AG20443 (cell line): ENCODE measurements at regions not wholly inside any gene's neighbourhood (a gene's known extent, or its start where the extent isn't known, plus 50 kb on each side); places are given as distances from the start of the nearest gene placed in this dataset.
"Not testable (repeated sequence)": the region's sequence is repeated elsewhere in the genome, so short reads cannot be mapped to it uniquely, and the experiment has no call there.

ENCODE experiments used
- DNase-seq: peaks from one replicate; pipeline ENCODE4 v3.0.0; 2012; ENCODE audit warnings: low spot score, mixed read lengths

GRCh38 chr5:120088412-120088811 is 375.7 kb upstream of the PRR16 start:
- DNase-seq, result no peak

DNA sequence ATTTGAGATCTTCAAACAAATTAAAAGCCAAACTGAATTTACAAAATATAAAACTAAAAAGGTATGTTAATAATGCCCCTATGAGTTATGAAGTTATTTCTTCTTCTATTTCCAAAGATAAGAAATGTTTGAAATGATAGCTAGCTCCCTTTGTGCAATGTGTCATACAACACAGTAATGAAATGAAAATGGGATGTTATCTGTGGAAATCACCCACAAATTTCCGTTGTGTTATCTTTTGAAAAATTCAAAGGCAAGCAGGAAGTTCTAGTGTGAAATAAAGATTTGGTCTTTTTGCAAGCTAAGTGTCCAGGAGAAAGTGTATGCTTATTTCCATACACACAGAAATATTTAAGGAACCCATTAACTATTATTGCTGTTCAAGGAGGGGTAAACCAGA is 375.3 kb upstream of the PRR16 start:
- DNase-seq, result no peak

DNA sequence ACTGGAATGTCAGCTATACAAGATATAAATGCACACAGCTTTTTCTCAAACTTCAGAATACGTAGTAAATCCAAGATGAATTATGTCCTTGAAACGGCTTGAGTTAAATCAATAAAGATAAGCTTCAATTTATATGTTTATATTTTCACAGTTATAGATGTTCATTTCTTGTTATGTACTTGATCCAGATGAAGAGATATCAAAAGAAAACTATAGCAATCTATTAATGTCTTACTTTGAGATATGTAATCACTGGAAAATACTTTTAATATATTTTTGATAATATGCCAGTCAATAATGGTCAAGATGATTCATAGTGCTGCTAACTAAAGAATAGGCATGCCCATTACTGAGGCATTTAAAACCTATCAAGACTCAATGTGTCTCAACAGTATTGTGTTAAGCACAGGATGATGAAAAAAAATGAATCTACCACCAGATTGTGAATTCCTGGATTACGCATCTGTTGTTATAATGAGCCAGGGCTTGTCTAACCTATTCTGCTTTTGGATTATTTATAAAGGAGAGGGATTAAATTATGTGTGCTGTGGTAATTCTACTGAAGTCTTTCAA is 372.6 kb upstream of the PRR16 start:
- no peak for DNase-seq

DNA sequence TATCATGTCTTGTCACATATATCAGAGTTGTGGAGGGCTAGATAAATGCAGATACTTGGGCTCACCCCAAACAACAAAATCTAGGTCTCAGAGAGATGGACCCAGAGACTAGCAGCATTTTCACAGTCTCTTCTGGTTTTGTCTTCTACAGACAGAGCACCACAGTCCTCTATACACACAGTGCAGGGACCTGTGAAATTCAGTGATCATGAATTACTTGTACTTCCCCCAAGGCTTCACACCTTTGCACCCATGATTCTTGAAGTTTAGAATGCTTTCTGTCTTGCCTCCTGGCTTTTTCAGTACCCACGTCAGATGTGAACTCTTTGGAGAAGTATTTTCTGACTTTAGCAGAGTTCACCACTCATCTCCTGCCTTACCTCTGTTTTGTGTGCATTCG is 371.5 kb upstream of the PRR16 start:
- DNase-seq, result no peak

- DNase-seq, result no peak
These were observed 370.9 kb upstream of the PRR16 start for GRCh38 chr5:120093178-120093577.

DNA sequence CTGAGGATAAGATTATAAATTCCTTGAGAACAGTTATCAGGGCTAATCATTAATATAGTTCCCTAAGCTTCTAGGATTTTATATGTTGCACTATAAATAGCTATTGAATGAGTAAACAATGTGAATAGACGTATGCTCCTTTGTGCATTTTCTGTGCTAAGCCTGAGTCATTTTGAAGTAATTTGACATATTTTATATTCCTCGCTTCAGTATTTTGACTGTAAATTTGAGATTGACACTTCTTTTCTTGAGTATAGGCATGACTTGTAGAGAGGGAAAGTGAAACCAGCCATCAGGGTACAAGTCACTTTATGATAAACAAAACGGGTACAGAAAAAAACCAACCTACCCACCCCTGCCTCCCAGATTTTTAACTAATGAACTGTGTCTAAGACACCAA is 367.7 kb upstream of the PRR16 start:
- no peak for DNase-seq

DNA sequence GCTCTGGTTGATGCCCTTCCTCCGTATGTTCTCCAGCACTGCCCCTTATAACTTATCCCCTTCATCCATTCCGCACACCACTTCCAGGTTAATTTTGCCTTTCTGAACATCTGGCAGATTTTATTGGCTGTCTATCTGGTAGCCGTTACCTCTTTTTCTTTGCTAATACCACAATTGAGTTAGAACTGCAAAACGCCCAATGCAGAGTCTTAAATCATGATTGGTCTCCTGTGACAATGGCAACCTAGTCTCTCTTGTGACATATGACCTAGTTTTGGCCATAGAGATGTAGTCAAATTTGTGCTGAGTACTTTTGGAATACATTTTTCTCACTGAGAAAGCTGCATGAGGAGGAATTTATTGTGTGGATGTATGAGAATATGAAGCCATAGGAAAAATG is 365.7 kb upstream of the PRR16 start:
- no peak for DNase-seq

GRCh38 chr5:120098902-120099535 is 365.1 kb upstream of the PRR16 start:
- no peak for DNase-seq

GRCh38 chr5:120101771-120102170 is 362.3 kb upstream of the PRR16 start:
- no peak for DNase-seq

DNA sequence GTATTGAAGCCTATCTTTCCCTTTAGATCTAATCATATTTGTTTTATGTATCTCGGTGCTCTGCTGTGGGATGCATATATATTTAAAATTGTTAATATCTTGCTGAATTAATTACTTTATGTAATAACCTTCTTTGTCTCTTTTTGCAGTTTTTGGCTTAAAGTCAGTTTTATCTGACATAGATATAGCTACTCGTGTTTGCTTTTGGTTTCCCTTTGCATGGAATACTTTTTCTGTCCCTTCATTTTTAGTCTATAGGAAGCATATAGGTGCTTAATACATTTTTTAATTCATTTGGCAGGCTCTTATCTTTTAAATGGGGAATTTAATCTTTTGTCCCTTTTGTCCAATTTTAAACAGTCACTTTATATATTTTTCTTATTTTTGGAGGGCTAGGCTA is 360.6 kb upstream of the PRR16 start:
- no peak for DNase-seq

DNA sequence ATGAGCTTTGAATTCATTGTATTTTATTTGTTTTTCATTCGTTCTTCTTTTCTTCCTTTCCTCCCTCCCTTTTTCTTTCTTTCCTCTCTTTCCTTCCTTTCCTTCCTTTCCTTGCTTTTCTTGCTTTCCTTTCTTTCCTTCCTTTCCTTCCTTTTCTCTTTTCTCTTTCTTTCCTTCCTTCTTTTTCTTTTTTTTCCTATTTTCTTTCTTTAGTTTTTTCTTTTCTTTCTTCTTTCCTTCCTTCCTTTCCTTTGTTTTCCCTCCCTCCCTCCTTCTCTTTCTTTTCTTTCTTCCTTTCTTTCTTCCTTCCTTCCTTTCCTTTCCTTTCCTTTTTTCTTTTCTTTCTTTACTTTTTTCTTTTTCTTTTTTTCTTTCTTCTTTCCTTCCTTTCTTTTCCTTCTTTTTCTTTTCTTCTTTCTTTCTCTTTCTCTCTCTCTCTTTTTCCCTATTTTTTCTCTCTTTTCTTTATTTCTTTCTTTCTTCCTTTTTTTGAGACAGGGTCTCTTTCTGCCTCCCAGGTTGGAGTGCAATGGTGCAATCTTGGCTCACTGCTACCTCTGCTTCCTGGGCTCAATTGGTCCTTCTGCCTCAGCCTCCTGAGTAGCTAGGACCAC is 357.1 kb upstream of the PRR16 start:
- DNase-seq, result no peak

GRCh38 chr5:120108586-120109248 is 355.4 kb upstream of the PRR16 start:
- peak; percentile 30 for DNase-seq

DNA sequence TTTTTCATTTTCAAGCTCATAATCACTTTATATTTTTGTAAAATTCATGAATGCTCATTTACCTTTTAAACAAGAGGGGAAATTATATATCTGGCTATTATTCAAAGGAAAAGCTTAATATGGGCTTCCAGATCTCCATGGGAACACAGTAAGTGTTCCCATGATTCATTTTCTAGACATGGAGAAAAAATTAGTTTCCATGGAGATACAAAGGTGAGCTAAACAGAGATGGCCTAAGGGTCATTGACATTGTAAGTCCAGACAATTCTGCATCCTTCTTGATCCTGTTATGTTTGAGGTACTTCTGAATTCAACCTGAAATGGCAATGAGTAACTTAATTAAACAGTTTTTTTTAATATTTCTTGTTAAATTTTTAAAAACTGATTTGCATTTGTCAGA is 341.4 kb upstream of the PRR16 start:
- DNase-seq, result no peak

DNA sequence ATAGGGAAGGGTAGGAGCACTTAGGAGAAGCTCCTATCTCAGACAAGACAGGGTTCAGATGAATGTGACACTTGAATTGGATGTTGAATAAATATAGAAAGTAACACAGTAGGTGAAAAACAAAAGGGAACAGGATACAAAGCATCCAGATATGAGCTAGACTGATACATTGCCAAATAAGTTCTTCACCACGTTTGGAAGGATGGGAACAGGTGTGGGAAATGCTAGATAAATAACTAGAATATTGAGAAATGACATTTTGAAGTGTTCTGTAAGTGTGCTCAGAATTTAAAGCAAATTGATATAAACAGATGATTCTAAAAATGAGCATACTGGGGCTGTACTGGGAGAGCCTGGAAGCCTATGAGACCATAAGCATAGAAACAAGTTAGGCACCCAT is 340.1 kb upstream of the PRR16 start:
- DNase-seq, result no peak

- DNase-seq, result no peak
These were observed 339.1 kb upstream of the PRR16 start for GRCh38 chr5:120124961-120125360.

DNA sequence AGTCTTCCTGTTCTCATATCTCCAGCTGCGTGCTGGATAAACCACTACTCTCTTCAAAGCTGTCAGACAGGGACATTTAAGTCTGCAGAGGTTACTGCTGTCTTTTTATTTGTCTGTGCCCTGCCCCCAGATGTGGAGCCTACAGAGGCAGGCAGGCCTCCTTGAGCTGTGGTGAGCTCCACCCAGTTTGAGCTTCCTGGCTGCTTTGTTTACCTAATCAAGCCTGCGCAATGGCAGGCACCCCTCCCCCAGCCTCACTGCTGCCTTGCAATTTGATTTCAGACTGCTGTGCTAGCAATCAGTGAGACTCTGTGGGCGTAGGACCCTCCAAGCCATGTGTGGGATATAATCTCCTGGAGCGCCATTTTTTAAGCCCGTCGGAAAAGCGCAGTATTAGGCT is 331.8 kb upstream of the PRR16 start:
- not testable (repeated sequence) for DNase-seq

DNA sequence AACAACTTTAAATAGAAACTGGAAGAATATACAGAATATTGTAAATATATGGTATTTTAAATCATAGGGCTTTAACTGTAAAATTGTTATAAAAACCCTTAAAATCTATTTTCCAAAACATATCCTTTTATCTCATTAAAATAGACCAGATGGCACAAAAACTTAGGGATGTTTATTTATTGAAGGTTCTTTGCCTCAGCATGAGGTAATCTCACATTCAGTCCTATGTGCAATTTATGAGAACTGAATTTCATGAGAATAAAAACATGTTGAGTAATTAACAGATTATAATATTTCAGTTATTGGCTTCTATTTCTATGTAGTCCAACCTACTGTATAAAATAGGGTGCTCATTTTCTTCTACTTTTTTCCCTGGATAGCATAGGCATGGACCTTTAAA is 329.2 kb upstream of the PRR16 start:
- DNase-seq, result no peak

DNA sequence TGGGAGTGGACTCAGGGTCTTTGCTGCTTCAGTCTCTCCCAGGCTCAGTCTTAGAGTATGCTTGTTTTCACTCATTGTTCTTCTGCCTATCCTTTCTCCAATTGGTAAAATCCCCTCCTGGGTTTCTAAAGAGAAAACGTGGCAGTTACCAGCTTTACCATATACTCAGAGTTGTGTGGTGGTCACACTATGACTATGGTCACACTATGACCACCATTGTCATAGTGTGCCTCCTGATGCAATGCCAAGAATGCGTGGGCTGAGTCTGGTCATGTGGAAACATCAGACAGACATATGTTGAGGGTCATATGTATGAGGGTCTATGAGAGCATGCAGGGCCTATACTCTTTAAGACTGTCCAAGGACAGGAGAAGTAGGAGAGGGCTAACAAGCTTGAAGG is 326.5 kb upstream of the PRR16 start:
- no peak for DNase-seq

- DNase-seq, result peak; percentile 79
These were observed 325.1 kb upstream of the PRR16 start for GRCh38 chr5:120139039-120139438.

DNA sequence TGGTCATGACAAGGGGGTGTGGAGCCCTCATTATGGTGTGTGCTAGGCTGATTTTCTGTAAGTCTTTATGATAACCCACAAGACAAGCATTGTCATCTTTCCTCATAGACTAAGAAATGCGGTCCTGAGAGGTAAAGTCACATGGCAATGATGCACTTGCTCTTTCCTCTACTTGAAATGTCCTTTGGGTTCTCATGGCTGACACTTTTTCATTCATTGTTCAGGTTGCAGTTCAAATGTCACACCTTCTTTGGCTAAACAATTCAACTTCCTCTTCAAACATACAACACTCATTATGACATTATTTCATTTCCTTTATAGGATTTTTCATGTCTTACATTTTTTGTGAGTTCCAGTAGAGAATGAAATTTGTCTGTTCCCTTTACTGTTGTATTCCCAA is 323.6 kb upstream of the PRR16 start:
- DNase-seq, result no peak

GRCh38 chr5:120141076-120141475 is 323.0 kb upstream of the PRR16 start:
- no peak for DNase-seq

GRCh38 chr5:120146787-120147186 is 317.3 kb upstream of the PRR16 start:
- no peak for DNase-seq

DNA sequence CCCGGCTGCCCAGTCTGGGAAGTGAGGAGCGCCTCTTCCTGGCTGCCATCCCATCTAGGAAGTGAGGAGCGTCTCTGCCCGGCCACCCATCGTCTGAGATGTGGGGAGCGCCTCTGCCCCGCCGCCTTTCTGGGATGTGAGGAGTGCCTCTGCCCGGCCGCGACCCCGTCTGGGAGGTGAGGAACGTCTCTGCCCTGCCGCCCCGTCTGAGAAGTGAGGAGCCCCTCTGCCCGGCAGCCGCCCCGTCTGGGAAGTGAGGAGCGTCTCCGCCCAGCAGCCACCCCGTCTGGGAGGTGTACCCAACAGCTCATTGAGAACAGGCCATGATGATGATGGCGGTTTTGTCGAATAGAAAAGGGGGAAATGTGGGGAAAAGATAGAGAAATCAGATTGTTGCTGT is 316.2 kb upstream of the PRR16 start:
- not testable (repeated sequence) for DNase-seq
